GM12865 (cell line): ENCODE measurements at regions not wholly inside any gene's neighbourhood (a gene's known extent, or its start where the extent isn't known, plus 50 kb on each side); places are given as distances from the start of the nearest gene placed in this dataset.
"Not testable (repeated sequence)": the region's sequence is repeated elsewhere in the genome, so short reads cannot be mapped to it uniquely, and the experiment has no call there.

Source experiments
- DNase-seq: peaks from one replicate; pipeline ENCODE4 v3.0.0; 2010; ENCODE audit warnings: low read depth
- H3K4me3 ChIP-seq: 2 replicates; pipeline ENCODE4 v1.5.1; 2011; ENCODE audit warnings: mild to moderate bottlenecking, low read depth, low read length, control low read depth
- CTCF ChIP-seq: IDR thresholded peaks from 2 replicates; pipeline ENCODE4 v1.5.1; 2011; ENCODE audit warnings: low read length, control low read depth, low read depth, inconsistent platforms; ENCODE audit not compliant: insufficient read depth; ENCODE audit errors: missing control alignments

- no peak overlapping the region for H3K4me3 ChIP-seq
- no peak for DNase-seq
- no peak for TF ChIP-seq CTCF
These were observed 472.4 kb upstream of the SALL3 start for GRCh38 chr18:78507217-78507616.

DNA sequence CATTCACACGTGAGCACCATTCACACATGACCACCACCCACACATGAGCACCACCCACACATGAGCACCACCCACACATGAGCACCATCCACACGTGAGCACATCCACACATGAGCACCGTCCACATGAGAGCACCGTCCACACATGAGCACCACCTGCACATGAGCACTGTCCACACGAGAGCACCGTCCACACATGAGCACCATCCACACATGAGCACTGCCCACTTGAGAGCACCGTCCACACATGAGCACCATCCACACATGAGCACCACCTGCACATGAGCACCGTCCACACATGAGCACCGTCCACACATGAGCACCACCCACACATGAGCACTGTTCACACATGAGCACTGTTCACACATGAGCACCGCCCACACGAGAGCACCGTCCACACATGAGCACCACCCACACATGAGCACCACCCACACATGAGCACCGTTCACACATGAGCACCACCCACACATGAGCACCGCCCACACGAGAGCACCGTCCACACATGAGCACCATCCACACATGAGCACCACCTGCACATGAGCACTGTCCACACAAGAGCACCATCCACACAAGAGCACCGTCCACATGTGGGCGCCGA, 471.3 kb upstream of the SALL3 start:
- DNase-seq, H3K4me3 ChIP-seq: not testable (repeated sequence)

GRCh38 chr18:78510091-78510490, 469.5 kb upstream of the SALL3 start:
- no peak for TF ChIP-seq CTCF
- DNase-seq: no peak
- no peak overlapping the region for H3K4me3 ChIP-seq

DNA sequence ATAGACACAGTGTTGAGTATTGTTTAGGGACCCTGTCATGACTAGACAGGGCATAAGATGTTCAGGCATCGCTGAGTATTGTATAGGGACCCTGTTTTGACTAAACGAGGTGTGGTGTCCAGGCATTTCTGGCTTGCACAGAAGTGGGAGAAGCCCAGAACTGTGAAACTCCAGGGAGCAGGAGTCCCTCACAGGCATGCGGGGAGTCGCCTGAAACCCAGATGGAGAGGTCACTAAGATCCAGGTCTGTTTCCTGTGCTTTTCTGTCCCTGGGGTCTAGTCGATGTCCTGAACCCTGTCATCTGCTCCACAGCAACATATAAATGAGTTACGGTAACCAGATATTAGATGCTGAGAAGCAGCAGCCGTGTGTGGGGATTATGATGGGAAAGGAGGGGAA, 469.0 kb upstream of the SALL3 start:
- no peak for TF ChIP-seq CTCF
- H3K4me3 ChIP-seq: no peak overlapping the region
- no peak for DNase-seq

DNA sequence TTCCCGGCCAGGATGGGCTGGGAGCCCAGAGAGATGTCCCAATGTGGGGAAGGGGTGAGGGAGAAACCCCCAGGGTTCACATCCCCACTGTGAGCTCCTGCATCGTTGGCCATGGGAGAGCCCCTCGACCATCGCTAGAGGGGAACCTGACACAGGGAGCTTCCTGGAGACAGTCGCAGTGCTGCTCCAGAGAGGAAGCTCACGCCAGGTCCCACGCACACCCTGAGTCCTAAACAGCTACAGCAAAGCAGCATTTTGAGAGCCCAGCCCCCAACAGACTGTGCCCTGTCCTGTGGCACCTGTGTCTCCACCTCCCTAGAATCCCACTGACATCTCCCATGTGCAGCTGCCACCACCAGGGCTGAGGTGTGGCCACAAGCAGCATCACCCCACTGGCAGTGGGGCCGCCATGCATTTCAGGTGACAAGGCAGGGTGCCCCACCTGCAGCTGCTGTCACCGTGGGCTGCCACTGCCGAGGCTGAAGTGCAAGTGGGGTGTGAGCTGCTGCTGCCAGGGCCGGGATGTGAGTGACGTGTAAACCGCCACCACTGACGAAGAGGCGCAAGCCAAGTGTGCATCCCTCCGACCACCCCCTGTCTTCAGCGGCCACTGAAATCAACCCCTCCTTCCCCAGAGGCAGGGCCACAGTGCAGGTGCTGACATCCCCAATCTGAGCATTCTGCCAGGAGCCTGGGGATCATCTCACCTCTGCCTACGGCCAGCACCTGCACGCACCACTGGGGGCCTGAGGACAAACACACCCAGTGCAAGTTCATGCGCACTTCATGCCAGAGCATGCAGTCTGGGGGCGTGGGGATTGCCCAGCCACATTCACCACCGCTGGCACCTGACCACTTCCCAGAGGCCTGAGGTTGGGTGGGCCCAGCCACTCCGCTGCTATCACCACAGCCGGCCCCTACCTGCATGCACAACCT, 467.7 kb upstream of the SALL3 start:
- DNase-seq: no peak
- TF ChIP-seq CTCF: no peak
- H3K4me3 ChIP-seq: no peak overlapping the region

DNA sequence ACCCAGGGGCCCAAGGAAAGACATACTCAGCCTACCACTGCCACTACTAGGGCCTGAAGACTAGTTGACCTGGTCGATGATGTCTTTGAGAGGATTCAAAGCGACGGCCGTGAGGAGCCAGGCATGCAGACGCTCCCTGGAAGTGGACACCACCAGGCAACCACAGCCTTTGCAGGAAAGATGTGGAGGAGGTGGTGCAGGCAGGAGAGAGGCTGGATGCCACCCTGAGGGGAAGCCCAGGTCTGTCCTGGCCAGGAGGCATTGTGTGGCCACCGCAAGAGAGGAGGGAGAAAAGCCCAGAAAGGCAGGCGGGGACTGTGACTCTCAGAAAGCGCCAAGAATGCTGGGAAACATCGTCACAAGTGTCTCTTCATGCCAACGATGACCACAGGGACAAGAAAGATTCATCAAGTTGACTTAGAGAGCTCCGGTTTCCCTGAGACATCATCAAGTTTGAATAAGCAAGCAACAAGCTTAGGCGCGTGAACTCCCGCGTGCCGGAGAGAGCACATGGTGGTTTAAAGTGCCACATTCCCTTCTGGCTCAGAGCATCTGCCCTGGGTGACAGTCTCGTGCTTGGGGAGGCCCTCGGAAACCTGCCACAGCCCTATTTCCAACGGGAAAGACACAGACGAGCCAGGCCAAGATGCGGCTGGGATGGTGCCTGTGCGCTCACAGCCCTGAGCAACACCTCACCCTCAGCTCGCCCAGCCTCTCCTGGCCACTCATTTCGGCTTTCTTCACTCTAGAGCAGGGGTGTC, 464.5 kb upstream of the SALL3 start:
- DNase-seq: no peak
- H3K4me3 ChIP-seq: no peak overlapping the region
- no peak for TF ChIP-seq CTCF

DNA sequence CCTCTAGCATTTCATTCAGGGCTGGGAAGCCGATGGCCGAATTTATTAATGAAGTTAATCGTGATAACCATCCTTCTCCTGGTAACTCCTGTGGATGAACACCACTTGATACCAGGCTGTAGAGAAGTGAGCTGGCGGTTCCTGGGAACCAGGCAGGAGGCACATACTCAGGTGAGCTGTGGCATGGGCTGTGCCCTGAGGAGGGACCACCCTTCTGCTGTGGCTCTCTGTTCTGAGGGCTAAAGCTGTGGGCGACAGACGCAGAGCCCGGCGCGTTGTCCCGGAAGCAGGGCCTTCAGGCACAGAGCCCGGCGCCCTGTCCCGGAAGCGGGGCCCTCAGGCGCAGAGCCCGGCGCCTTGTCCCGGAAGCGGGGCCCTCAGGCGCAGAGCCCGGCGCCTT, 462.3 kb upstream of the SALL3 start:
- no peak overlapping the region for H3K4me3 ChIP-seq
- DNase-seq: no peak
- TF ChIP-seq CTCF: no peak
